Gastrocnemius medialis (tissue), 4 donors: ENCODE measurements at regions not wholly inside any gene's neighbourhood (a gene's known extent, or its start where the extent isn't known, plus 50 kb on each side); places are given as distances from the start of the nearest gene placed in this dataset.

Experiments used
- POLR2A ChIP-seq, 2 donors: fragments of 450-650 bp; IDR thresholded peaks; one replicate each; pipeline ENCODE4 v1.6.1; 2017; ENCODE audit warnings: antibody characterized with exemption in 2 of 2, mild to moderate bottlenecking in 2 of 2, moderate library complexity in 2 of 2
- TF ChIP-seq, protein P1 (sequence below), 5 experiments: fragments of 450-650 bp in 3 of 5; fragments of 200-600 bp in 2 of 5; sonication (generic) in 2 of 5; IDR thresholded peaks in 4 of 5; conservative IDR thresholded peaks in 1 of 5; 1 replicate in 4 of 5; 2 replicates in 1 of 5; pipeline ENCODE4 v1.5.1; 2016 to 2019; ENCODE audit warnings: antibody characterized with exemption in 5 of 5, mild to moderate bottlenecking in 3 of 5, moderate library complexity in 3 of 5

DNA sequence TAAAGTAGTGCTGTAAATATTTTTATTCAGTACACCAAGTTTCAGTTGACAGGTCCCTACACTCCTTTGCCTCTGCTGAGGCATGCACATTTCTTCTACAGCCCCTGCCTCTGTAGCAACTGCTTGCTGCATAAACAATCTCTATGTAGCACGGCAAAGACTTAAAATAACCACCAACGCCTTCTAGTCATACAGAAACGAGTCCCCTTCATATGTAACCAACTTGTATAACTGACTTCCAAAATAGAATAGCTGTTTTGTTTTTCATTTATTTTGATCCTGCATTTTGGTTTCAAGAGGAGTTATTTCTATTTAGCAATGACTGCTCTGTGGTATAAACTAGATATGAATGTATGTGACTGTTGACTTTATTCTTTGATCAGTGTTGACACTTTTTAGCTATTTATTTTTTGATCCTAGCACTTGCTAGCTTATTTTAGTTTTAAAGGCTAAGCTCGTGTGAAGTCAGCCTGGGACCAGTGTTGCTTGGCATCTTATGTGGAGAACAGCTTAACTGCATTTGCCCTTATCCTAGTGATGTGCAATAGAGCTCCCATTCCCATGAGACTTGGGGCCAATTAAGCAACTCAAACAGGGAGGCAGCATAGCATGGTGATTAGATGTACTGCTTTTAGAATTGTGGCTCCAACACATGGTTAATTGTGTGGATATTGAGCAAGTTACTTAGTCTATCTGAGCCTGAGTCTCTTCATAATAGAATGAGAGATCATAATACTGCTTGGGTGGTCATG is 79.6 kb downstream of the HRH4 start:
- TF ChIP-seq, protein P1, sequence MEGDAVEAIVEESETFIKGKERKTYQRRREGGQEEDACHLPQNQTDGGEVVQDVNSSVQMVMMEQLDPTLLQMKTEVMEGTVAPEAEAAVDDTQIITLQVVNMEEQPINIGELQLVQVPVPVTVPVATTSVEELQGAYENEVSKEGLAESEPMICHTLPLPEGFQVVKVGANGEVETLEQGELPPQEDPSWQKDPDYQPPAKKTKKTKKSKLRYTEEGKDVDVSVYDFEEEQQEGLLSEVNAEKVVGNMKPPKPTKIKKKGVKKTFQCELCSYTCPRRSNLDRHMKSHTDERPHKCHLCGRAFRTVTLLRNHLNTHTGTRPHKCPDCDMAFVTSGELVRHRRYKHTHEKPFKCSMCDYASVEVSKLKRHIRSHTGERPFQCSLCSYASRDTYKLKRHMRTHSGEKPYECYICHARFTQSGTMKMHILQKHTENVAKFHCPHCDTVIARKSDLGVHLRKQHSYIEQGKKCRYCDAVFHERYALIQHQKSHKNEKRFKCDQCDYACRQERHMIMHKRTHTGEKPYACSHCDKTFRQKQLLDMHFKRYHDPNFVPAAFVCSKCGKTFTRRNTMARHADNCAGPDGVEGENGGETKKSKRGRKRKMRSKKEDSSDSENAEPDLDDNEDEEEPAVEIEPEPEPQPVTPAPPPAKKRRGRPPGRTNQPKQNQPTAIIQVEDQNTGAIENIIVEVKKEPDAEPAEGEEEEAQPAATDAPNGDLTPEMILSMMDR (IDR thresholded peaks at IDR 0.05 in 4 of 5, conservative IDR thresholded peaks at IDR 0.05 in 1 of 5), result no peak
- TF ChIP-seq POLR2A (IDR thresholded peaks at IDR 0.05), result no peak
